ENCODE measurements at regions not wholly inside any gene's neighbourhood (a gene's known extent, or its start where the extent isn't known, plus 50 kb on each side); places are given as distances from the start of the nearest gene placed in this dataset.

- 78 to 84% (median 78%) methylated on average over 7 to 8 of the region's 8 CpGs for WGBS, 5 donors
- peak; percentile 72 for DNase-seq
- Histone ChIP-seq H3K4me3 (no peak overlapping the region), H3K36me3 (no peaks in the 10 kb centered on the region), H3K27ac (no peak overlapping the region), H3K27me3 (replicated peaks in 1 of 7) (peaks cover 0 to 11% (median 0%) of the 10 kb centered on the region in 7 donors), H3K9me3 (no peaks in the 10 kb centered on the region), H3K4me1 (peaks cover 0 to 20% (median 10%) of the 10 kb centered on the region in 6 donors)
- TF ChIP-seq POLR2A (IDR thresholded peaks at IDR 0.05) (no peak), CTCF (IDR thresholded peaks at IDR 0.05 in 8 of 11, conservative IDR thresholded peaks at IDR 0.05 in 3 of 11) (peak in 10 of 11 experiments; percentile 7 to 82 (median 61))
- intact Hi-C loops (cut with DNase I; ENCODE audit: low total_unique reads) = no loop called here
Observed at GRCh38 chr2:71798266-71799012, 345.1 kb downstream of the DYSF start.

GRCh38 chr2:71797035-71797810, 343.9 kb downstream of the DYSF start:
- Histone ChIP-seq H3K9me3 (no peaks in the 10 kb centered on the region), H3K4me1 (peaks cover 0 to 19% (median 8%) of the 10 kb centered on the region in 6 donors), H3K4me3 (no peak overlapping the region), H3K27ac (no peak overlapping the region), H3K27me3 (replicated peaks in 1 of 7) (peaks cover 0 to 9% (median 0%) of the 10 kb centered on the region in 7 donors), H3K36me3 (no peaks in the 10 kb centered on the region)
- intact Hi-C loops (cut with DNase I; ENCODE audit: low total_unique reads) = no loop called here
- WGBS, 5 donors = 89 to 96% (median 93%) methylated on average over 7 of the region's 7 CpGs
- DNase-seq = peak; percentile 57
- TF ChIP-seq POLR2AphosphoS5 (IDR thresholded peaks at IDR 0.05) = no peak

GRCh38 chr2:71796174-71796593, 342.8 kb downstream of the DYSF start:
- H3K9me3 ChIP-seq = no peaks in the 10 kb centered on the region
- H3K27ac ChIP-seq = no peak overlapping the region
- H3K36me3 ChIP-seq = no peaks in the 10 kb centered on the region
- peak; percentile 69 for DNase-seq
- 56 to 72% (median 70%) methylated on average over 6 to 9 of the region's 9 CpGs for WGBS, 5 donors
- H3K27me3 ChIP-seq (replicated peaks in 1 of 7) = no peaks in the 10 kb centered on the region
- H3K4me3 ChIP-seq = no peak overlapping the region
- intact Hi-C loops (cut with DNase I; ENCODE audit: low total_unique reads) = no loop called here
- H3K4me1 ChIP-seq = peaks cover 0 to 9% (median under 1%) of the 10 kb centered on the region in 6 donors
- TF ChIP-seq CTCF (IDR thresholded peaks at IDR 0.05 in 8 of 11, conservative IDR thresholded peaks at IDR 0.05 in 3 of 11) (no peak), POLR2AphosphoS5 (IDR thresholded peaks at IDR 0.05) (no peak), POLR2A (IDR thresholded peaks at IDR 0.05) (no peak)

- DNase-seq = peak; percentile 39
- TF ChIP-seq POLR2A (IDR thresholded peaks at IDR 0.05) = no peak
- no peak for TF ChIP-seq CTCF (IDR thresholded peaks at IDR 0.05 in 8 of 11, conservative IDR thresholded peaks at IDR 0.05 in 3 of 11)
- TF ChIP-seq POLR2AphosphoS5 (IDR thresholded peaks at IDR 0.05) = no peak
- Histone ChIP-seq H3K27me3 (replicated peaks in 1 of 7) (no peaks in the 10 kb centered on the region), H3K36me3 (no peaks in the 10 kb centered on the region), H3K9me3 (no peaks in the 10 kb centered on the region), H3K4me1 (peaks cover 0 to 4% (median 0%) of the 10 kb centered on the region in 6 donors), H3K4me3 (no peak overlapping the region), H3K27ac (no peak overlapping the region)
- intact Hi-C loops (cut with DNase I; ENCODE audit: low total_unique reads) = no loop called here
- 83 to 94% (median 86%) methylated on average over 1 of the region's 1 CpG for WGBS, 5 donors
Observed at GRCh38 chr2:71795486-71795885, 342.1 kb downstream of the DYSF start.

Data from spleen (tissue), 11 donors.